Psoas muscle (tissue), 7 donors: ENCODE measurements at regions not wholly inside any gene's neighbourhood (a gene's known extent, or its start where the extent isn't known, plus 50 kb on each side); places are given as distances from the start of the nearest gene placed in this dataset.
"Not testable (repeated sequence)": the region's sequence is repeated elsewhere in the genome, so short reads cannot be mapped to it uniquely, and the experiment has no call there.

ENCODE experiments used
- ATAC-seq, 4 donors: fragments of 200-7000 bp; cut with Tn5 transposase; one replicate each; pipeline ENCODE4 v1.9.1; 2020; ENCODE audit warnings: moderate library complexity in 3 of 4, mild to moderate bottlenecking in 2 of 4
- DNase-seq, 2 donors: peaks; one replicate each; pipeline ENCODE4 v3.0.0-alpha.2; 2020
- H3K27ac ChIP-seq: fragments of 200-600 bp; one replicate; pipeline ENCODE4 v1.8.0; 2022
- H3K27me3 ChIP-seq, 3 donors: fragments of 200-600 bp in 1 of 3; one replicate each; pipeline versions ENCODE4 v1.6.1 to v1.8.0; 2013 to 2022; ENCODE audit warnings: low read length in 2 of 3, mild to moderate bottlenecking in 2 of 3, moderate library complexity in 1 of 3; ENCODE audit not compliant: insufficient read depth in 3 of 3
- H3K36me3 ChIP-seq, 2 donors: fragments of 200-600 bp in 1 of 2; one replicate each; pipeline versions ENCODE4 v1.6.1 to v1.8.0; 2013 to 2022; ENCODE audit warnings: low read depth in 1 of 2, mild to moderate bottlenecking in 1 of 2, moderate library complexity in 1 of 2; ENCODE audit not compliant: insufficient read depth in 1 of 2
- H3K4me1 ChIP-seq: fragments of 200-600 bp; one replicate; pipeline ENCODE4 v1.8.0; 2022
- H3K4me3 ChIP-seq: fragments of 200-600 bp; one replicate; pipeline ENCODE4 v1.8.0; 2022; ENCODE audit warnings: mild to moderate bottlenecking
- H3K9me3 ChIP-seq: fragments of 200-600 bp; one replicate; pipeline ENCODE4 v1.8.0; 2022
- WGBS, 3 donors: extraction: QIAGEN DNeasy Blood & Tissue Kit; methylation state at CpG; one replicate each; pipeline versions ENCODE4 v1.1.6 to v1.1.7; 2013; 5-methylcytosine and 5-hydroxymethylcytosine counted together
- intact Hi-C, 2 donors: fragments of 100-400 bp; cut with DNase I; formaldehyde crosslinking; loops; one replicate each; pipeline versions ENCODE4 v1.11.0 to v1.14.2; 2022
- TF ChIP-seq, protein P1 (sequence below): fragments of 200-600 bp; IDR thresholded peaks from one replicate; pipeline ENCODE4 v1.8.0; 2022; ENCODE audit warnings: antibody characterized with exemption
- donor health status: healthy with polysubstance abuse.
- donor health status: DM: no; HTN: no; CAD: no; lungs with moderate emphysema.
- donor health status: Bipolar disorder and iron deficiency.
- donor health status: healthy.
- donor health status: DM: yes; HTN: yes; CAD: no.
- donor health status: DM: no; HTN: no; CAD: no.
- donor health status: DM: yes; HTN: yes; CAD: no.

DNA sequence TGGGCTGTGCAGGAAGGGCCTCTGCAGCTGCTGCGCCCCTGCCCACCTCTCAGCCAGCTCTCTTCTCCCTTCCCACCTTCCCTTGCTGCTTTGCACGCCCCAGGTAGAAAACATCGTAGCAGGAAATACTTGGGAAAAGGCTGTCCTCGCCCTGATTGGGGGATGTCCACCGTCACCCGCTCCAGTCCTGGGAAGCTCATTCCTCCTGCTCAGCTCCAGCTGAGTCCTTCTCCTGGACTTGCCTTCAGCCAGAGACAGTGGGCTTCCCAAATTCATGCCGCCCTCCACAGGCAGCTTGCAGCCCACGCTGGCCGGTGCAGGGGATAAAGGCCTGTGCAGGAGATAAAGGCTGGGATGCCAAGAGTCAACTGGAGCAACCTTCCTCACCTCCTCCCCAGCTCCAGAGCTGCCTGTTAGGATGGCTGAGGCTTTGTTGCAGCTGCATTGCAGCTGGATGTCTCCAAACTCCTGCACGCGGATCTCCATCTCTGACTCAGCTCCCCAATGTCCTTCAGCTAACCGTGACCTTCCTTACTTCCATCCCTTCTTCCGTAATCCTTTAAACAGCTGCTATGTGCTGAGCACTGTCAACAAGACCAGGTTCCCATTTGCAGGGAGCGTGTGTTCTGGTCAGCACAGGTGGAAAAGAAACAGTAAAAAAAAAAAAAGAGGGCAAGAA is 402.0 kb upstream of the TNRC6C start:
- no peaks in the 10 kb centered on the region for H3K27me3 ChIP-seq
- TF ChIP-seq, protein P1, sequence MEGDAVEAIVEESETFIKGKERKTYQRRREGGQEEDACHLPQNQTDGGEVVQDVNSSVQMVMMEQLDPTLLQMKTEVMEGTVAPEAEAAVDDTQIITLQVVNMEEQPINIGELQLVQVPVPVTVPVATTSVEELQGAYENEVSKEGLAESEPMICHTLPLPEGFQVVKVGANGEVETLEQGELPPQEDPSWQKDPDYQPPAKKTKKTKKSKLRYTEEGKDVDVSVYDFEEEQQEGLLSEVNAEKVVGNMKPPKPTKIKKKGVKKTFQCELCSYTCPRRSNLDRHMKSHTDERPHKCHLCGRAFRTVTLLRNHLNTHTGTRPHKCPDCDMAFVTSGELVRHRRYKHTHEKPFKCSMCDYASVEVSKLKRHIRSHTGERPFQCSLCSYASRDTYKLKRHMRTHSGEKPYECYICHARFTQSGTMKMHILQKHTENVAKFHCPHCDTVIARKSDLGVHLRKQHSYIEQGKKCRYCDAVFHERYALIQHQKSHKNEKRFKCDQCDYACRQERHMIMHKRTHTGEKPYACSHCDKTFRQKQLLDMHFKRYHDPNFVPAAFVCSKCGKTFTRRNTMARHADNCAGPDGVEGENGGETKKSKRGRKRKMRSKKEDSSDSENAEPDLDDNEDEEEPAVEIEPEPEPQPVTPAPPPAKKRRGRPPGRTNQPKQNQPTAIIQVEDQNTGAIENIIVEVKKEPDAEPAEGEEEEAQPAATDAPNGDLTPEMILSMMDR = no peak
- WGBS, 3 donors = 42 to 72% (median 50%) methylated on average over 14 of the region's 14 CpGs
- intact Hi-C loops = loop anchor here in 1 of 2 donors (5.0 kb wide), 1 partner anchor 41 kb away; no protein-coding TSS in a partner anchor
- DNase-seq (no peak), ATAC-seq (peak in 3 of 4 donors; percentile 49 to 68 (median 56))
- peaks cover 12% of the 10 kb centered on the region for H3K4me1 ChIP-seq
- H3K27ac ChIP-seq = no peak overlapping the region
- H3K4me3 ChIP-seq = no peak overlapping the region
- H3K9me3 ChIP-seq = no peaks in the 10 kb centered on the region
- no peaks in the 10 kb centered on the region for H3K36me3 ChIP-seq

DNA sequence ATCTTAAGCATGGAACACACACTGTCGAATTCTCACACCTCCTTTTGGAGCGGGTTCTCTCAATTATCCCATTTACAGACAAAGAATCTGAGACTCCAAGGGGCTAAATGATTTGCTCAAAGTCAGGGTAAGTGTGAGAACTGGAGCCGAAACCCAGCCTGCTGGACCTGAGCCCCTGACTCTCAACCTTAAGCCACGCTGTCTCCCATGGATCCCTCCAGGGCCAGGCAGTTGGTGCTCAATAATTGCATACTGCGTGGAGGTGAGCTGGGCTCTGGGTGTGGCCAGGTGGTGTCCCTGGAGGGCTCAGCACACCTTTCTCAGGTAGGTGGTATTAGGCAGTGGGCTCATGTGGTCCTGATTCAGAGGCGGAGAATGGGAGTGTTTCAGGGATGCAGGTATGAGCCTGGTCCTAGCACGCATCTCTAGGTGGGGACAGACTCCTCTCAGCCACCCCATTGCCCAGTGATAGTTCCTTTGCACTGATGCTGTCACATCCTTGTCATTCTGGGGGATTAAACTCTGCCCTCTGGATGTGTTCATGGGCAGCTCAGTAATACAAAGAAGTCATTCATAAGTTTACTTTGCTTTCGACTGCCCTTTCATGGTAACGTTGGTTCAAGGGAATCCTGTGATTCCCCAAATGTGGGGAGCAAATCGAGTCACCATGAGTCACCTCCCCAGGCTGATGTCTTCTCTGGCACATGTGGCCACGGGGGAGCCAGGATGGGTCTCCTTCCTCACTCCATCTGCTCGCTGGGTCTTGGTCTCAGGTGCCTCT is 399.5 kb upstream of the TNRC6C start:
- intact Hi-C loops = loop anchor here in 1 of 2 donors (5.0 kb wide), 1 partner anchor 38 kb away; no protein-coding TSS in a partner anchor
- peak in 1 of 2 donors; percentile 19 for DNase-seq
- Histone ChIP-seq H3K27ac (no peak overlapping the region), H3K36me3 (no peaks in the 10 kb centered on the region), H3K9me3 (no peaks in the 10 kb centered on the region), H3K27me3 (no peaks in the 10 kb centered on the region), H3K4me3 (no peak overlapping the region), H3K4me1 (peaks cover 12% of the 10 kb centered on the region)
- TF ChIP-seq, protein P1 = no peak
- 75 to 87% (median 78%) methylated on average over 12 of the region's 12 CpGs for WGBS, 3 donors
- no peak for ATAC-seq

DNA sequence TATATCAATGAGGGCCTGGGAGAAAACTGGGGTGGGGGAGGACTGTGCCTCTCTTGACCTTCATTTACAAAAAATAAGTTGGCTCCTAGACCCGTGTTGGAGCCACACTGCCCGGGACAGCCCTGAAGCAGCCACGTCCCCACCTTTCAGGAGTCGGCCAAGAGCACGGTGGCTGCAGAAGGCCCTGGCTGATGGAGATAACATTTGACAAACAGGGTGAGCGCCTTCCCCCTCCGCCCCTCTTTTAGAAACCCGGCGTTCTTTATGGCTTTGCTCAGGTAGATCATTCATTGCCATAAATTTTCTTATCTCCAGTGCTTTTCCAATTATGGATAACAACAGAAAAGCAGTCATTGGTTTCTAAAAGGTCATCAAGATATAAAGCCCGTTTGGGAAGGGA is 398.1 kb upstream of the TNRC6C start:
- Histone ChIP-seq H3K27ac (no peak overlapping the region), H3K4me1 (peaks cover 5% of the 10 kb centered on the region), H3K36me3 (no peaks in the 10 kb centered on the region), H3K9me3 (no peaks in the 10 kb centered on the region), H3K27me3 (no peaks in the 10 kb centered on the region), H3K4me3 (no peak overlapping the region)
- DNase-seq = no peak
- TF ChIP-seq, protein P1 = no peak
- no peak for ATAC-seq
- 74 to 82% (median 80%) methylated on average over 10 of the region's 10 CpGs for WGBS, 3 donors
- intact Hi-C loops = no loop called here

DNA sequence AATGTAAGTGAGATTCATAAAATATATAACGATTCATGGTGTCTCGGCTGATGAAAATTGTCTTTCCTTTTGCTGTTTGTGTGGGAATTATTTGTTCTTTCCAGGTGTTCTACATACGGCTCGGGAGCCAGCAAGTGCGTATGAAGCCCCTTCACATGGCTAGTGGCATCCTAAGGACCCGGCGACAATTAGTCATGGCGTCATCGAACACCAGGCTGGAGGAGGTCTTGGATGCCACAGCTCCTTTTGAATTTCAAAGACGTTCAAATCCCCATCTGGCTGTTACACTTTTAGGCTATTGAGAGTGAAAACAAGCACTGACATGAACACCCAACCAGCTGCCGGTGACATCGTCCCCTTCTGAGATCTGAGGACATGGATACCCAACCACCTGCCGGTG is 397.7 kb upstream of the TNRC6C start:
- DNase-seq (no peak), ATAC-seq (no peak)
- intact Hi-C loops = no loop called here
- H3K9me3 ChIP-seq = no peaks in the 10 kb centered on the region
- TF ChIP-seq, protein P1 = no peak
- H3K4me1 ChIP-seq = peaks cover under 1% of the 10 kb centered on the region
- no peaks in the 10 kb centered on the region for H3K36me3 ChIP-seq
- WGBS, 3 donors = 57 to 62% (median 58%) methylated on average over 13 of the region's 13 CpGs
- H3K4me3 ChIP-seq = no peak overlapping the region
- no peak overlapping the region for H3K27ac ChIP-seq
- H3K27me3 ChIP-seq = no peaks in the 10 kb centered on the region

DNA sequence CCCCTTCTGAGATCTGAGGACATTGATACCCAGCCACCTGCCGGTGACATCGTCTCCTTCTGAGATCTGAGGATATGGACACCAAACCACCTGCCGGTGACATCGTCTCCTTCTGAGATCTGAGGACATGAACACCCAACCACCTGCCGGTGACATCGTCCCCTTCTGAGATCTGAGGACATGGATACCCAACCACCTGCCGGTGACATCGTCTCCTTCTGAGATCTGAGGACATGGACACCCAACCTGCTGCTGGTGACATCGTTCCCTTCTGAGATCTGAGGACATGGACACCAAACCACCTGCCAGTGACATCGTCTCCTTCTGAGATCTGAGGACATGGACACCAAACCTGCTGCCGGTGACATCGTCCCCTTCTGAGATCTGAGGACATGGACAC is 396.1 kb upstream of the TNRC6C start:
- DNase-seq = peak in 1 of 2 donors; percentile 6
- H3K36me3 ChIP-seq, H3K9me3 ChIP-seq, intact Hi-C loops, H3K4me3 ChIP-seq, H3K27ac ChIP-seq, H3K4me1 ChIP-seq, H3K27me3 ChIP-seq, ATAC-seq: not testable (repeated sequence)
- 79 to 90% (median 86%) methylated on average over 6 to 12 of the region's 12 CpGs for WGBS, 3 donors
